IMR-90 (cell line): ENCODE measurements at regions not wholly inside any gene's neighbourhood (a gene's known extent, or its start where the extent isn't known, plus 50 kb on each side); places are given as distances from the start of the nearest gene placed in this dataset.

Source experiments
- ATAC-seq: fragments of 200-7000 bp; cut with Tn5 transposase; 2 replicates; pipeline ENCODE4 v1.9.1; 2020; ENCODE audit warnings: low read depth, mild to moderate bottlenecking, moderate library complexity
- BruUV-seq: library from RNA; stranded (reverse); fragments of 400-500 nt; replicated peaks from 2 replicates; lab custom pipeline; 2021; lab: Mats Ljungman, UMichigan
- CTCF ChIA-PET: fragments of 300-600 bp; formaldehyde crosslinking; extraction: SDS; loops from one replicate; lab custom pipeline; 2021; ENCODE audit warnings: antibody characterized with exemption; lab: Yijun Ruan, JAX
- POLR2A ChIA-PET: fragments of 300-600 bp; sonication (Branson Sonifier 250); formaldehyde crosslinking; loops from one replicate; lab custom pipeline; 2022; ENCODE audit warnings: antibody characterized with exemption; ENCODE audit not compliant: unreplicated experiment; lab: Charles Lee
- DNase-seq: peaks from one replicate; pipeline ENCODE4 v3.0.0; 2013
- H2AFZ ChIP-seq: replicated peaks from 2 replicates; pipeline ENCODE3; 2013; ENCODE audit warnings: low read length, mild to moderate bottlenecking; ENCODE audit not compliant: poor library complexity
- H2AK5ac ChIP-seq: 2 replicates; pipeline ENCODE4 v1.6.1; 2013; ENCODE audit warnings: low read depth, low read length, inconsistent platforms
- H2AK9ac ChIP-seq: replicated peaks from 2 replicates; pipeline ENCODE3; 2013; ENCODE audit warnings: mild to moderate bottlenecking, low read depth, low read length, moderate library complexity; ENCODE audit not compliant: poor library complexity
- H2BK120ac ChIP-seq: 2 replicates; pipeline ENCODE4 v1.6.1; 2013; ENCODE audit warnings: low read depth, low read length, inconsistent platforms
- H2BK15ac ChIP-seq: 3 replicates; pipeline ENCODE4 v1.6.1; 2013; ENCODE audit warnings: low read depth, low read length, inconsistent platforms
- H2BK20ac ChIP-seq: 2 replicates; pipeline ENCODE4 v1.6.1; 2013; ENCODE audit warnings: low read depth, mild to moderate bottlenecking, inconsistent platforms, low read length, moderate library complexity
- H2BK5ac ChIP-seq: 2 replicates; pipeline ENCODE4 v1.6.1; 2013; ENCODE audit warnings: mild to moderate bottlenecking, low read depth, low read length, inconsistent platforms; ENCODE audit not compliant: poor library complexity, severe bottlenecking
- H3K14ac ChIP-seq: replicated peaks from 2 replicates; pipeline ENCODE4 v1.6.1; 2013; ENCODE audit warnings: low read depth, low read length, inconsistent platforms
- H3K18ac ChIP-seq: 2 replicates; pipeline ENCODE4 v1.6.1; 2013; ENCODE audit warnings: low read depth, low read length, control low read depth
- H3K23ac ChIP-seq: 2 replicates; pipeline ENCODE4 v1.6.1; 2013; ENCODE audit warnings: low read depth, low read length, inconsistent platforms
- H3K27ac ChIP-seq: 2 replicates; pipeline ENCODE4 v1.5.1; 2013; ENCODE audit warnings: mild to moderate bottlenecking, control low read depth, low read length; ENCODE audit not compliant: insufficient read depth
- H3K27me3 ChIP-seq: 2 replicates; pipeline ENCODE4 v1.6.1; 2013; ENCODE audit warnings: low read length; ENCODE audit not compliant: control insufficient read depth, insufficient read depth
- H3K36me3 ChIP-seq: 2 replicates; pipeline ENCODE4 v1.6.1; 2013; ENCODE audit warnings: low read length, mixed read lengths; ENCODE audit not compliant: control insufficient read depth, insufficient read depth
- H3K4ac ChIP-seq: 2 replicates; pipeline ENCODE4 v1.6.1; 2013; ENCODE audit warnings: low read depth, low read length, inconsistent platforms
- H3K4me1 ChIP-seq: 2 replicates; pipeline ENCODE4 v1.6.1; 2013; ENCODE audit warnings: low read length, mixed read lengths; ENCODE audit not compliant: control insufficient read depth, insufficient read depth
- H3K4me2 ChIP-seq: 2 replicates; pipeline ENCODE4 v1.6.1; 2013; ENCODE audit warnings: low read depth, mild to moderate bottlenecking, control low read depth, low read length, moderate library complexity
- H3K4me3 ChIP-seq: 2 replicates; pipeline ENCODE4 v1.5.1; 2013; ENCODE audit warnings: low read depth, mild to moderate bottlenecking, control low read depth, low read length, moderate library complexity; ENCODE audit not compliant: insufficient read depth
- H3K56ac ChIP-seq: 2 replicates; pipeline ENCODE4 v1.6.1; 2013; ENCODE audit warnings: low read length, inconsistent platforms; ENCODE audit not compliant: insufficient read depth; ENCODE audit errors: extremely low read depth
- H3K79me1 ChIP-seq, 2 experiments: 2 replicates each; pipeline ENCODE4 v1.6.1; 2013; ENCODE audit warnings: low read length in 2 of 2, inconsistent platforms in 1 of 2, low read depth in 1 of 2
- H3K9ac ChIP-seq: 2 replicates; pipeline ENCODE4 v1.6.1; 2013; ENCODE audit warnings: low read depth, low read length, control low read depth
- H3K9me1 ChIP-seq: 2 replicates; pipeline ENCODE4 v1.6.1; 2013; ENCODE audit warnings: low read length, inconsistent platforms; ENCODE audit not compliant: insufficient read depth
- H3K9me3 ChIP-seq: 2 replicates; pipeline ENCODE4 v1.6.1; 2013; ENCODE audit warnings: low read length; ENCODE audit not compliant: control insufficient read depth, insufficient read depth
- H4K20me1 ChIP-seq: 2 replicates; pipeline ENCODE4 v1.6.1; 2013; ENCODE audit warnings: low read length, inconsistent platforms; ENCODE audit not compliant: insufficient read depth
- H4K5ac ChIP-seq: 2 replicates; pipeline ENCODE4 v1.6.1; 2013; ENCODE audit warnings: mild to moderate bottlenecking, low read depth, low read length, control low read depth
- H4K8ac ChIP-seq, 2 experiments: 2 replicates each; pipeline ENCODE4 v1.6.1; 2013; ENCODE audit warnings: low read depth in 2 of 2, low read length in 2 of 2, control low read depth in 1 of 2, inconsistent platforms in 1 of 2
- H4K91ac ChIP-seq: 2 replicates; pipeline ENCODE4 v1.6.1; 2013; ENCODE audit warnings: low read depth, low read length, inconsistent platforms; ENCODE audit not compliant: insufficient read depth
- BHLHE40 ChIP-seq: fragments of 150-350 bp; IDR thresholded peaks from 2 replicates; pipeline ENCODE4 v1.6.1; 2016; ENCODE audit warnings: mild to moderate bottlenecking, low read depth, low read length
- CEBPB ChIP-seq: IDR thresholded peaks from 2 replicates; pipeline ENCODE4 v1.6.1; 2012; ENCODE audit warnings: low read depth, low read length, improper control_type of control experiment
- CHD1 ChIP-seq: IDR thresholded peaks from 2 replicates; pipeline ENCODE4 v1.6.1; 2012; ENCODE audit warnings: low read depth, low read length, improper control_type of control experiment
- CTCF ChIP-seq: conservative IDR thresholded peaks from 2 replicates; pipeline ENCODE4 v1.5.1; 2012; ENCODE audit warnings: mild to moderate bottlenecking, low read depth, low read length, improper control_type of control experiment
- ELK1 ChIP-seq: fragments of 150-350 bp; IDR thresholded peaks from 2 replicates; pipeline ENCODE4 v1.6.1; 2016; ENCODE audit warnings: low read depth, mild to moderate bottlenecking, low read length, moderate library complexity, borderline replicate concordance
- FOS ChIP-seq: fragments of 150-350 bp; IDR thresholded peaks from 2 replicates; pipeline ENCODE4 v1.6.1; 2016; ENCODE audit warnings: low read depth, low read length
- MAFK ChIP-seq: IDR thresholded peaks from 2 replicates; pipeline ENCODE4 v1.6.1; 2012; ENCODE audit warnings: low read depth, low read length, improper control_type of control experiment
- MAZ ChIP-seq: IDR thresholded peaks from 2 replicates; pipeline ENCODE4 v1.6.1; 2012; ENCODE audit warnings: low read depth, mild to moderate bottlenecking, low read length, improper control_type of control experiment, moderate library complexity, borderline replicate concordance
- MXI1 ChIP-seq: IDR thresholded peaks from 2 replicates; pipeline ENCODE4 v1.6.1; 2012; ENCODE audit warnings: low read depth, mild to moderate bottlenecking, low read length, moderate library complexity, borderline replicate concordance
- NFE2L2 ChIP-seq: fragments of 150-350 bp; IDR thresholded peaks from 2 replicates; pipeline ENCODE4 v1.6.1; 2016; ENCODE audit warnings: low read depth, mild to moderate bottlenecking, low read length
- POLR2A ChIP-seq: IDR thresholded peaks from 2 replicates; pipeline ENCODE4 v1.6.1; 2012; ENCODE audit warnings: mild to moderate bottlenecking, low read depth, low read length
- RAD21 ChIP-seq: IDR thresholded peaks from 2 replicates; pipeline ENCODE4 v1.6.1; 2012; ENCODE audit warnings: low read length, improper control_type of control experiment
- RCOR1 ChIP-seq: IDR thresholded peaks from 2 replicates; pipeline ENCODE4 v1.6.1; 2012; ENCODE audit warnings: mild to moderate bottlenecking, low read length, improper control_type of control experiment; ENCODE audit not compliant: insufficient replicate concordance
- RFX5 ChIP-seq: IDR thresholded peaks from 2 replicates; pipeline ENCODE4 v1.8.0; 2012; ENCODE audit warnings: low read depth, mild to moderate bottlenecking, low read length, moderate library complexity
- SMC3 ChIP-seq: fragments of 150-350 bp; IDR thresholded peaks from 2 replicates; pipeline ENCODE4 v1.6.1; 2016; ENCODE audit warnings: low read depth, mild to moderate bottlenecking, antibody characterized with exemption, low read length, moderate library complexity
- USF2 ChIP-seq: fragments of 150-350 bp; IDR thresholded peaks from 2 replicates; pipeline ENCODE4 v1.6.1; 2017; ENCODE audit warnings: mild to moderate bottlenecking, antibody characterized with exemption, low read length, low read depth
- WGBS, 2 experiments: methylation state at CpG; one replicate each; pipeline versions ENCODE4 v1.1.5 to v1.1.7; 2013; ENCODE audit warnings: missing lambda C conversion rate in 2 of 2; ENCODE audit not compliant: insufficient read length in 1 of 2; ENCODE audit errors: extremely low coverage in 2 of 2; 5-methylcytosine and 5-hydroxymethylcytosine counted together
- dilution Hi-C: fragments of 300-500 bp; cut with HindIII; formaldehyde crosslinking; loops from one replicate; pipeline ENCODE4 v1.14.3; 2018; ENCODE audit warnings: low sequenced_read_pairs; ENCODE audit not compliant: unreplicated experiment
- in situ Hi-C: fragments of 300-500 bp; cut with MboI; formaldehyde crosslinking; loops from 3 replicates; pipeline ENCODE4 v1.14.3; 2019; ENCODE audit warnings: low sequenced_read_pairs, inconsistent platforms, mixed read lengths
- intact Hi-C: fragments of 100-400 bp; cut with micrococcal nuclease; formaldehyde crosslinking; loops from 2 replicates; pipeline ENCODE4 v1.10.0; 2022

- Histone ChIP-seq H2BK20ac (no peak overlapping the region), H3K79me1 (no peaks in the 10 kb centered on the region), H3K4ac (no peak overlapping the region), H3K4me3 (no peak overlapping the region), H4K5ac (no peak overlapping the region), H2AK5ac (no peak overlapping the region), H2BK120ac (no peak overlapping the region), H2AFZ (no peak overlapping the region), H3K14ac (no peak overlapping the region), H3K27me3 (no peaks in the 10 kb centered on the region), H3K9me1 (no peaks in the 10 kb centered on the region), H2AK9ac (no peak overlapping the region), H3K4me2 (no peak overlapping the region), H3K36me3 (no peaks in the 10 kb centered on the region), H3K27ac (no peak overlapping the region), H2BK15ac (no peak overlapping the region), H4K91ac (no peak overlapping the region), H3K56ac (no peak overlapping the region), H3K18ac (no peak overlapping the region), H4K20me1 (no peaks in the 10 kb centered on the region), H3K9me3 (no peaks in the 10 kb centered on the region), H3K4me1 (no peaks in the 10 kb centered on the region), H3K9ac (no peak overlapping the region), H3K23ac (no peak overlapping the region), H2BK5ac (no peak overlapping the region), H4K8ac (no peak overlapping the region)
- no CpG with 5 or more reads among the region's 8 CpGs for WGBS, 2 experiments
- no TSS peak for BruUV-seq
- dilution Hi-C loops (no loop called here), in situ Hi-C loops (no loop called here), intact Hi-C loops (no loop called here)
- POLR2A ChIA-PET: no interaction called here
- no peak for ATAC-seq
- TF ChIP-seq CEBPB: no peak
- no peak for TF ChIP-seq USF2
- no peak for TF ChIP-seq POLR2A
- no peak for TF ChIP-seq RCOR1
- no peak for TF ChIP-seq MXI1
- TF ChIP-seq RAD21: no peak
- no peak for TF ChIP-seq SMC3
- TF ChIP-seq NFE2L2: no peak
- TF ChIP-seq FOS: no peak
- TF ChIP-seq ELK1: no peak
- TF ChIP-seq CHD1: no peak
- no peak for TF ChIP-seq BHLHE40
- no peak for TF ChIP-seq RFX5
- TF ChIP-seq MAZ: no peak
- TF ChIP-seq MAFK: no peak
- no peak for TF ChIP-seq CTCF
- CTCF ChIA-PET: interaction anchor here (1.0 to 1.3 kb wide), 2 partner anchors 9 to 435 kb away, joined by 3 to 4 read pairs; no protein-coding TSS in a partner anchor
- DNase-seq: no peak
Observed at GRCh38 chr18:2112435-2113045, 458.8 kb downstream of the METTL4 start.
